HG03439 (cell line): ENCODE measurements at regions not wholly inside any gene's neighbourhood (a gene's known extent, or its start where the extent isn't known, plus 50 kb on each side); places are given as distances from the start of the nearest gene placed in this dataset.

Source experiments
- ATAC-seq: cut with Tn5 transposase; IDR thresholded peaks from one replicate; pipeline ENCODE4 v1.9.1; 2021; ENCODE audit warnings: mild to moderate bottlenecking, moderate library complexity; ENCODE audit not compliant: unreplicated experiment

GRCh38 chr15:45941367-45941766 lies 306.5 kb downstream of the SQOR start:
- no peak for ATAC-seq

GRCh38 chr15:45943240-45943639 lies 308.4 kb downstream of the SQOR start:
- no peak for ATAC-seq

- ATAC-seq: no peak
These were observed 311.3 kb downstream of the SQOR start for GRCh38 chr15:45946111-45946510.

- no peak for ATAC-seq
These were observed 313.4 kb downstream of the SQOR start for GRCh38 chr15:45948181-45948621.

- no peak for ATAC-seq
These were observed 324.1 kb downstream of the SQOR start for GRCh38 chr15:45958924-45959323.

GRCh38 chr15:45962733-45963132 lies 327.9 kb downstream of the SQOR start:
- no peak for ATAC-seq

GRCh38 chr15:45970542-45970941 lies 335.7 kb downstream of the SQOR start:
- no peak for ATAC-seq

GRCh38 chr15:45980366-45980765 lies 345.5 kb downstream of the SQOR start:
- ATAC-seq: no peak

GRCh38 chr15:45981625-45982024 lies 346.8 kb downstream of the SQOR start:
- ATAC-seq: no peak

- no peak for ATAC-seq
These were observed 357.0 kb downstream of the SQOR start for GRCh38 chr15:45991863-45992262.

GRCh38 chr15:45993072-45993471 lies 358.2 kb downstream of the SQOR start:
- no peak for ATAC-seq

- no peak for ATAC-seq
These were observed 358.7 kb downstream of the SQOR start for GRCh38 chr15:45993508-45993907.

GRCh38 chr15:45995800-45996199 lies 361.0 kb downstream of the SQOR start:
- ATAC-seq: no peak

GRCh38 chr15:46014532-46014931 lies 379.7 kb downstream of the SQOR start:
- ATAC-seq: no peak

- ATAC-seq: no peak
These were observed 399.9 kb downstream of the SQOR start for GRCh38 chr15:46034755-46035154.

- ATAC-seq: no peak
These were observed 404.9 kb downstream of the SQOR start for GRCh38 chr15:46039703-46040102.

GRCh38 chr15:46041905-46042304 lies 407.1 kb downstream of the SQOR start:
- ATAC-seq: no peak

GRCh38 chr15:46059921-46060594 lies 425.2 kb downstream of the SQOR start:
- ATAC-seq: no peak

GRCh38 chr15:46061002-46061401 lies 426.2 kb downstream of the SQOR start:
- no peak for ATAC-seq

- ATAC-seq: no peak
These were observed 442.4 kb downstream of the SQOR start for GRCh38 chr15:46077220-46077619.

GRCh38 chr15:46079046-46079445 lies 444.2 kb downstream of the SQOR start:
- ATAC-seq: no peak

GRCh38 chr15:46080016-46080415 lies 445.2 kb downstream of the SQOR start:
- no peak for ATAC-seq
